ENCODE measurements at regions not wholly inside any gene's neighbourhood (a gene's known extent, or its start where the extent isn't known, plus 50 kb on each side); places are given as distances from the start of the nearest gene placed in this dataset.

DNA sequence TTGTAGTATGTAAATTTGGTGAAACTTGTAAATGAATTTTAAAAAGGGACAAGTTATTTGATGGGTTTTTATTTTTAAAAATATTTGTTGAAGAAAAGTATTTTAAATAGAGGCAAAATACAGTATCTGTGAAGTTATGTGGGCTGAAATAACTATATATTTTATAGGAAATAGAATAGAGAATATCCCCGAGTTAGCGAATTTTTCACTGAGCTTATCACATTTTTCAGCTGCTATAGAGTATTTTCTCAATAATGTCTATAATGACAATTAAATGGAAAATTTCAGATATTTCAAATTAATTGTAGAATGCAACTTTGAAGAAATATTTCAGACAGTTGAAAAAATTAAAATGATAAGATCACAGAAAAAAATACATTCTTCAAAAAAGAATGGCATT, 166.4 kb upstream of the TP63 start:
- no peaks in the 10 kb centered on the region for H3K9me3 Mint-ChIP-seq
- H3K4me3 Mint-ChIP-seq: no peak overlapping the region
- no peaks in the 10 kb centered on the region for H3K4me1 Mint-ChIP-seq (ENCODE audit: low read depth)
- no peak overlapping the region for H3K27ac Mint-ChIP-seq
- no peaks in the 10 kb centered on the region for H3K36me3 Mint-ChIP-seq (ENCODE audit: low read depth)
- H3K27me3 Mint-ChIP-seq (ENCODE audit: low read depth): no peaks in the 10 kb centered on the region

DNA sequence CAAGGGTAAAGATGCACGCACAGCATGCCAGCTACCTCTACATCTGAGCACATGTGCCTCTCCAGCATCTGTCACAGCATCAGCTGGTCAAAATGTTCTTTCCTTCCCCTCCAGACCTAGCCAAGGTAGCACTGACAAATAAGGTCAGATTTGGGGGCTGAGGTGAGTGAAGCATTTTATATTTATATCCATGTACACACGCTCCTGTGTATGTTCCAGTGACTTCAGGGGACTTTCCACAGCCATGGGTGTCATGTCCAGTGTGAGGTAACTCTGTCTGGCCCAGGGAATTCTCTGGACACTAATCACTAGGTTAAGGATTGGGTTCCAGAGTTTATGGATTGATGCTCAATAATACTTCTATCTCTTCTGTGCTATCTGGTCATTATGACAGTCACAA, 165.2 kb upstream of the TP63 start:
- Mint-ChIP-seq H3K36me3 (ENCODE audit: low read depth) (no peaks in the 10 kb centered on the region), H3K27me3 (ENCODE audit: low read depth) (no peaks in the 10 kb centered on the region), H3K4me3 (no peak overlapping the region), H3K4me1 (ENCODE audit: low read depth) (no peaks in the 10 kb centered on the region), H3K9me3 (no peaks in the 10 kb centered on the region), H3K27ac (no peak overlapping the region)

DNA sequence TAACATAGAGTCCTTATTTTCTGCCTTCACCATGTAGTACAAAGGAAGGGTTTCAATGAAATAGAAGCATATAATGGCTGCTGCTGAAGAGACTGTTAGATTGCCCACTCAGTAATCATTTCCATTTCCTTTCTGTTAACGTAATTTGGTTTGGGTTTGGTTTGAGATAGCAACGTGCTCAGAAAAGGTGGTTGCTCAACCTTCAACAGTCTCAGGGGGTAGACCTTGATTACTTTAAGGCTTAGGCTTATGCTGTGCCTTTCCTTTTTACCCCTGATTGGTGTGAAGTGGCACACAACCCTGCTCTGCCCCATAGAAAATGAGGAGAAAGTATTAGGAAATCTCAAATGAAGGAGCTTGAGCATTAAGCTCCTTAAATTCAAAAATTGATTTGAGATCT, 163.7 kb upstream of the TP63 start:
- no peak overlapping the region for H3K27ac Mint-ChIP-seq
- no peaks in the 10 kb centered on the region for H3K4me1 Mint-ChIP-seq (ENCODE audit: low read depth)
- H3K4me3 Mint-ChIP-seq: no peak overlapping the region
- H3K36me3 Mint-ChIP-seq (ENCODE audit: low read depth): no peaks in the 10 kb centered on the region
- no peaks in the 10 kb centered on the region for H3K9me3 Mint-ChIP-seq
- no peaks in the 10 kb centered on the region for H3K27me3 Mint-ChIP-seq (ENCODE audit: low read depth)

DNA sequence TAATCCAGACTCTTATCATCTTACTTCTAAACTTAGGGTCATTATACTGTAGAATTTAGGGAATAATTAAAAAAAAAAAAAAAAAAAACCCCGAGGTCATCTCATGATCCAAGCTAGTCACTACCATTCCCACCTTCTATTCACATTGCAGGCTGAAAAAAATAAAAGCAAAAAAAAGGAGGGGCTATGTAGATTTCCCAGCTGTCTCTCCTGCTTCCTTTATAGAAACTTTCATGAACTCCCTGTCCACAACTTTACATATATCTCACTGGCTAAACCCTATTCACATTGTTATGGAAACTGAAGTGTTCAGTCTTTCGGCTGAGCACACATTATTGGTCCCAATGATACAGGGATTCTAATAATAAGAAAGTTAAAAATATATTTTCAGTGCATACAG, 156.2 kb upstream of the TP63 start:
- no peaks in the 10 kb centered on the region for H3K36me3 Mint-ChIP-seq (ENCODE audit: low read depth)
- H3K4me3 Mint-ChIP-seq: no peak overlapping the region
- no peaks in the 10 kb centered on the region for H3K4me1 Mint-ChIP-seq (ENCODE audit: low read depth)
- H3K9me3 Mint-ChIP-seq: peaks cover 2% of the 10 kb centered on the region
- H3K27ac Mint-ChIP-seq: no peak overlapping the region
- H3K27me3 Mint-ChIP-seq (ENCODE audit: low read depth): no peaks in the 10 kb centered on the region

DNA sequence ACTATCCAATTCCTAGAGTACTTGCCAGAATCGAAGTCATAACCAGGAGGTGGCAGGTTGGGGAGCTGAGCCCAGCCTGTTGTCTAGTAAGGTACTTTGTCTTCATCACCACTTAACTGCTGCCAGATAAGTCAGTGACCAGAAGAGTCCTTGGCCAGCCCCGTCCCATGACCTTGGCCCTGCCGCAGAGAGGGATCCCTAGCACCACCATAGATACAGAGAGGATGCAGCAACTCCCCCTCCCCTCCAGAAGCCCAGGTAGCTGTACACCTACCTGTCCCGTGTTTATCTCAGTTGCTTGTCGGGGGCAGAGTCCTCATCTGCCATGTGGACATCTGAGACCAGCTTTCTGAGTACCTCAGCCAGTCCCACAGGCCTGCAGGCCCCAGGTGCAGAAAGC, 153.6 kb upstream of the TP63 start:
- no peak overlapping the region for H3K27ac Mint-ChIP-seq
- H3K27me3 Mint-ChIP-seq (ENCODE audit: low read depth): no peaks in the 10 kb centered on the region
- no peaks in the 10 kb centered on the region for H3K36me3 Mint-ChIP-seq (ENCODE audit: low read depth)

DNA sequence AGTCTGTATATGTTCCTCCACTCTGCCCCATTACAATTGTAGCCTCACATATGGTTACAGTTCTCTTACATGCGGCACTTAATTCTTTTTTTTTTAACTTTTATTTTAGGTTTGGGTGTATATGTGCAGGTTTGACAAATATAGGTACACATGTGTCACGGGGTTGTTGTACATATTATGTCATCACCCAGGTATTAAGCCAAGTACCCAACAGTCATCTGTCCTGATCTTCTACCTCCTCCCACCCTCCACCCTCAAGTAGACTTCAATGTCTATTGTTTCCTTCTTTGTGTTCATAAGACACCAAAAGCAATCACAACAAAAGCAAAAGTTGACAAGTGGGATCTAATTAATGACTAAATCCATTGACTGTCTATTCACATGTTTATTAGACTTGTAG, 144.6 kb upstream of the TP63 start:
- H3K27ac Mint-ChIP-seq: no peak overlapping the region
- no peaks in the 10 kb centered on the region for H3K27me3 Mint-ChIP-seq (ENCODE audit: low read depth)
- H3K36me3 Mint-ChIP-seq (ENCODE audit: low read depth): no peaks in the 10 kb centered on the region
- peaks cover 4% of the 10 kb centered on the region for H3K9me3 Mint-ChIP-seq
- no peak overlapping the region for H3K4me3 Mint-ChIP-seq
- H3K4me1 Mint-ChIP-seq (ENCODE audit: low read depth): no peaks in the 10 kb centered on the region

More for the DNA sequence above, 153.6 kb upstream of the TP63 start:
- H3K4me3 Mint-ChIP-seq: no peak overlapping the region
- H3K9me3 Mint-ChIP-seq: peaks cover 7% of the 10 kb centered on the region
- H3K4me1 Mint-ChIP-seq (ENCODE audit: low read depth): no peaks in the 10 kb centered on the region

DNA sequence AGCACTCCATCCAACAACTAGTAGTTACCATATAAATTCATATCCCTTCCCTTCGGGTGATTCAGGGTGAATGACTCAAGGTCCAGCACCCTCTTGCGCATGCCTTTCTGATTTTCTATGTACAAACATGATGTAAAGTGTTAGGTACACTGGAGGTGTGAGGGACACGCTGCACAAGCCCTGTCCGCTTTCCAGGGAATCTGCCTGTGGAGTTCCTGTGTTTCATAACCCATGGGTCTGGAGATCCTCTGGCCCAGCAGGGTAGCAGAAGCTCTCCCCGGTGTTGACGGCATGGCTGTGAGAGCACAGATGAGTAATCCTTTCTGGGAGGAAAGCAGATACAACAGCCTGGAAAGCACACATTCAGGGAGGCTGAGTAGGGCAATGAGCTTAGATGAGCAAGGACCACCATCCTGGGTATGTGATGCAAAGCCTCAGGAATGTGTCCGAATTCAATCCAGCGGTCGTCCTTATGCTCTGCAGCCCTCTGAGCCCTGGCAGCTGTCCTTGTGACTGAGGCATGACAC, 142.9 kb upstream of the TP63 start:
- Mint-ChIP-seq H3K9me3 (peaks cover 8% of the 10 kb centered on the region), H3K27ac (no peak overlapping the region)

DNA sequence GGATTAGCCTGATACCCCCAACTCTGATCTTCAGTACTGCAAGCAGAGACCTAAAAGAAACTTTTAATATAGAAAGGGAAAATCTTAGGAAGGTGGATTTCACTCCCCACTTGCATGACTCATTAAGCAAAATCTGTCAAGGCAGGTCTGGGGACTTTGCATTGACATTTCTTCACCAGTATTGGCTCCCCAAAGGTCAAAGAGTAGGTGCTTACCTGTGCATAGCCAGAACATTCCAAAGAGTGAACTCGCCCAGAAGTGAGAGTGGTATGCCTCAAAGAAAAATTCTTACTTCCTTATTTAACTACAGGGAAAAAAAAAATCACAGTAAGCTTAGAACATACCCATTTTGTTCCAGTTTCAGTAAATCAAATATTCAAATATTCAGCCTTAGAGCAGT, 140.9 kb upstream of the TP63 start:
- no peak overlapping the region for H3K27ac Mint-ChIP-seq
- no peak overlapping the region for H3K4me3 Mint-ChIP-seq
- no peaks in the 10 kb centered on the region for H3K27me3 Mint-ChIP-seq (ENCODE audit: low read depth)
- H3K4me1 Mint-ChIP-seq (ENCODE audit: low read depth): no peaks in the 10 kb centered on the region
- H3K36me3 Mint-ChIP-seq (ENCODE audit: low read depth): no peaks in the 10 kb centered on the region
- peaks cover 13% of the 10 kb centered on the region for H3K9me3 Mint-ChIP-seq

More for the DNA sequence above, 142.9 kb upstream of the TP63 start:
- H3K4me3 Mint-ChIP-seq: no peak overlapping the region
- no peaks in the 10 kb centered on the region for H3K27me3 Mint-ChIP-seq (ENCODE audit: low read depth)
- H3K4me1 Mint-ChIP-seq (ENCODE audit: low read depth): no peaks in the 10 kb centered on the region
- no peaks in the 10 kb centered on the region for H3K36me3 Mint-ChIP-seq (ENCODE audit: low read depth)

DNA sequence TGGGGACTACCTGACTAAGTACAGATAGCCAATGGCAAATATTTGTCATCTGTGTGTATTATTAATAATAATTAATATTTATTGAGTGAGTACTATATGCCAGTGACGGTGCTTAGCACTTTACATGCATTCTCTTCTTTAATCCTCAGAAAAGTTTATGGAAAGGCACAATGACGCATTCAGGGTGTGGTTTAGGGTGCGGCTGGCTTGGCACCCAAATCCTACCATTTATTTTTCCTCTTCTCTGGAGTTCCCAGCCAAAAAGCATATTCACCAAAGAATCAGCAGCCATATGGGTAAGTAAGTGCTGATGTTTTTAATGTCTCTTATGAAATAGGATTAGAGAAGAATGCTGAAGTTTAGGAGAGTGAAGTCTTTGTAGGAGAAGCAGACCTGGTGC, 140.4 kb upstream of the TP63 start:
- H3K27ac Mint-ChIP-seq: no peak overlapping the region
- no peaks in the 10 kb centered on the region for H3K4me1 Mint-ChIP-seq (ENCODE audit: low read depth)
- H3K4me3 Mint-ChIP-seq: no peak overlapping the region
- no peaks in the 10 kb centered on the region for H3K36me3 Mint-ChIP-seq (ENCODE audit: low read depth)
- peaks cover 13% of the 10 kb centered on the region for H3K9me3 Mint-ChIP-seq
- no peaks in the 10 kb centered on the region for H3K27me3 Mint-ChIP-seq (ENCODE audit: low read depth)

DNA sequence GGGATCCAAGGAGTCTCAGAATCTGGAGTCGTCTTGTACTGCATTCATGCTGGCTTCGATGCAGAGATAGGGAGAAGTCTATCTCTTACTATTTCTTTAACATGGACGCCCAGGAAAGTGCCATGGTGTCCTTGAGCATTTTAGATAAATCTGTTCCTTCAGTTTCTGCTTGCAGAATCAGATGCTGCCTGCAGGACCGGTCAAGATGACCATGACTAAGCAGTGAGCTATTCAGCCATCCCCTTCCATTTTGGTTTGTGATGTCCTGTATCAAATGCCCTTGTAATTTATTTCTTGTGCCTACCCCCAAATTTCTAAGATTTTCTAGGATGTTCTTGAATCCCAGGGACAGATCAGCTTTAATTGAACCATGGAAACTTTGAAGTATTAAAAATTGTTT, 139.4 kb upstream of the TP63 start:
- Mint-ChIP-seq H3K27me3 (ENCODE audit: low read depth) (no peaks in the 10 kb centered on the region), H3K27ac (no peak overlapping the region), H3K4me3 (no peak overlapping the region), H3K4me1 (ENCODE audit: low read depth) (no peaks in the 10 kb centered on the region), H3K9me3 (peaks cover 13% of the 10 kb centered on the region), H3K36me3 (ENCODE audit: low read depth) (no peaks in the 10 kb centered on the region)

DNA sequence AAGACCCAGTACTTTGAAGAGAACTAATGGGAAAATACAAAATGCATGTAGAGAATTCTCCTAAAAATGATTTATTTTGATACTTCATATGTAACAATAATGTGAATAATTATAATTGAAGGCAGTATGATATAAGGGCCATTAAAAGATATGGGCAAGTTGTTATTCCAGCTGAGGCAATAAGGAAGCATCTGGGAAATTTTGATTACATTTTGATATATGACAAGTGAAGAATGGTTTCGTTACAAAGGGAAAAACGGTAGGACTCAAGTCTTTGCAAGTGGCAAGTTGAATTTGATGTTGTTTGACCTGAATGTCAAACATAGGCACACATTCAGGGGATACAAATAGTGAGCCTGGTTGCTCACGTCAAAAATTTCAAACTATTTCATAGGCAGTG, 137.9 kb upstream of the TP63 start:
- peaks cover 13% of the 10 kb centered on the region for H3K9me3 Mint-ChIP-seq
- no peaks in the 10 kb centered on the region for H3K36me3 Mint-ChIP-seq (ENCODE audit: low read depth)
- no peaks in the 10 kb centered on the region for H3K27me3 Mint-ChIP-seq (ENCODE audit: low read depth)
- no peak overlapping the region for H3K4me3 Mint-ChIP-seq
- H3K27ac Mint-ChIP-seq: no peak overlapping the region
- H3K4me1 Mint-ChIP-seq (ENCODE audit: low read depth): no peaks in the 10 kb centered on the region

DNA sequence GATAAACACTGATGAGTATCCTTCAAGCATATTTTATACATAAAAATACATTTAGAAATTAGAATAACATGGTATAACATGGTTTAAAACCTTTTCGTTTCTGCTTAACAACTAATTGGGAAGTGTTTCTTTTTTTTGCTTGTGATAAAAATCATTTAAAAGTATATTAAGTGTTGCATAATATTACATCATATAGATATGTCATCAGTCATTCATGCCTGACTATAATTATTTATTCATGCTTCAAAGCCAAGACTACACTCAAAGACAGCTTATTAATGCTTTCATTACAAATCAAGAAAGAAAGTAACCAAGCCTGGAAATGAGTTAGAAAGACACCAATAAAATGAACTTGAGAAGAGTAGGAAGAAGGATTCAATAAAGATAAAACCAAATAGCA, 136.6 kb upstream of the TP63 start:
- Mint-ChIP-seq H3K4me1 (ENCODE audit: low read depth) (no peaks in the 10 kb centered on the region), H3K4me3 (no peak overlapping the region), H3K27me3 (ENCODE audit: low read depth) (no peaks in the 10 kb centered on the region), H3K9me3 (peaks cover 13% of the 10 kb centered on the region), H3K27ac (no peak overlapping the region), H3K36me3 (ENCODE audit: low read depth) (no peaks in the 10 kb centered on the region)

DNA sequence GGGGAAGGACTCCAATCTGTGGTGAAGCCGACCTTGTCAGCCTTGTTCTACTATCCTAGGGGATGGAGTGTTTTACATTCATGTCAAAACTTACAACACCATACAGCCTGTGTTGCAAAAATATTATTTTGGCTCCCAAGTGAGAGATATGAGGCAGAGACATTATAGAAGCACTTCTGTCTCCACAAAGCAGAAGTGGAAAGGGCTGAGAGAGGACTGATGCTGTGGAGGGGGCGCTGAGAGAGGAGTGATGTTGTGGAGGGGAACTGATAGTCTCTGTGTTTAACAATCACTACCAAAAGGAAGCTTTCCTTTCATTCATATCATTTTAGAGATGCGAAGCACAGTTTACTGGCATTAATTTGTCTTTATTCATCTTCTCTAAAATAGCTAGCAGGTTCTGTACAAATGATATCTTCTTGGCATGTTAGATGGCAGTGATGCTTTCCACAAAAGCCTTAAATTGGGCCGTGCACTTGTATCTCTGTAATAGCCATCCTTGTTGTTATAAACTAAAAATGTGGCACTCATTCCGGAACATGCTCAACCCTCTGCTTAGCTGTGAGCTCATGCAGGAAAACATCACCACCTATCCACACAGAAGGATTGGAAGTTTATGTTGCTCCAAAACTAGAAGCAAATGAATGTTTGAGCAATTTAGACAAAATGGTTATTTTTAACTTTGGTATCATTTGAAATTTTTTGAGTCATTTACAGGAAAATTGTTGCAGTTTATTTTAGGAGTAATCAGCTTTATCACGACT, 134.6 kb upstream of the TP63 start:
- H3K4me3 Mint-ChIP-seq: no peak overlapping the region
- no peaks in the 10 kb centered on the region for H3K27me3 Mint-ChIP-seq (ENCODE audit: low read depth)
- H3K9me3 Mint-ChIP-seq: peaks cover 19% of the 10 kb centered on the region
- no peak overlapping the region for H3K27ac Mint-ChIP-seq
- peaks cover 2% of the 10 kb centered on the region for H3K4me1 Mint-ChIP-seq (ENCODE audit: low read depth)
- H3K36me3 Mint-ChIP-seq (ENCODE audit: low read depth): peaks cover 4% of the 10 kb centered on the region

DNA sequence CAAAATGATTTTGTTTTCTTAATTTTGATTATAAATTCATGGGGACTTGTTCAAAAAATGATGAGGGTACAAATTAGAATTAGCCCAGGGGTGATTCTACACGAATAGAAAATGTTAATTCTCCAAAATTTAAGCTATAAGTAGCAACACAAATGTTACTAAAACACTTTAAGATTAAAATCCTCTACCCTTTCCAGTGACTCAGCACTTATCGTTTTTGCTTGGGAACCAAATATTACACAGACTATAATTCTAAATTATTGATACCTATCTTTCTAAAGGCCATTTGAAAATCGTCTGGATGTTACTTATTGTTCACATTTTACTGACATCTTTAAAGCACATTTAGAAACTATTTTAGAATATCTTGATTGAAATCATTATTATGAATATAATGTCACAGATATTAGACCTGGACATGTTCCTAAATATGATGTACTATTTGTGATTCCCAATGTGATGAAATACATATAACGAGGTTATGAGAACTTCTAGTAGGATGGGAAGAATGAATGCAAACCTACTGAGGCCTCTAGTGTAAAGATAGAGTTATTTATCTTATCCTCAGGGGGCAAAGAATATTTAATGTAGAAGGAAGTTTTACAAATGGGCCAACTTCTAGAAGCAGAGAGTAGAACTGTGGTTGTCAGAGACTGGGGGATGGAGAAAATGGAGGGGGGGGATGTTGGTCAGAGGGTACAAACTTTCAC, 132.0 kb upstream of the TP63 start:
- H3K36me3 Mint-ChIP-seq (ENCODE audit: low read depth): peaks cover 4% of the 10 kb centered on the region
- H3K27ac Mint-ChIP-seq: no peak overlapping the region
- H3K27me3 Mint-ChIP-seq (ENCODE audit: low read depth): no peaks in the 10 kb centered on the region
- H3K4me1 Mint-ChIP-seq (ENCODE audit: low read depth): peaks cover 6% of the 10 kb centered on the region
- H3K9me3 Mint-ChIP-seq: peaks cover 6% of the 10 kb centered on the region
- no peak overlapping the region for H3K4me3 Mint-ChIP-seq

DNA sequence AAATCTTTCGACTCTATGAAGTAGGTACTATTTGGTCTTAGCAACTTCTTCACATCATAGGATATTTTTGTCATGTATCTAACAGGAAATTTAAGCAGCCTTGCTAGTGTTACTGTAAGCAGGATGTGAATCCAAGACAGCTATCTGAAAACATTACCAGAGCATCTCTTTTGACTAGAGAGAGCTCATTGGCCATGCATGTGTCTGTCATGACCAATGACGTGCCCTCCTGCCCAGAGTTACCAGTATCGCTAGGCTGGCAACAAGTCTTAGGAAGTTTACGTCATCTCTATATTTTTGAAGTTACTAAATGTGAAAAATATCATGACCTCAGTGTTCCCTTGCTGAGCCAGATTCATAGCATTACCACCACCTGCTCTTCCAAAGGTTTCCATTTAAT, 130.9 kb upstream of the TP63 start:
- H3K36me3 Mint-ChIP-seq (ENCODE audit: low read depth): peaks cover 4% of the 10 kb centered on the region

More for the DNA sequence above, 130.9 kb upstream of the TP63 start:
- Mint-ChIP-seq H3K27me3 (ENCODE audit: low read depth) (no peaks in the 10 kb centered on the region), H3K9me3 (peaks cover 6% of the 10 kb centered on the region), H3K4me1 (ENCODE audit: low read depth) (peaks cover 6% of the 10 kb centered on the region), H3K4me3 (no peak overlapping the region), H3K27ac (no peak overlapping the region)

Data from T-helper 1 cell treated with Interleukin-12 subunit alpha and Interleukin-12 subunit beta and Interleukin-4 antibody, amounts not matched to agents 30 μg/mL and 1 μg/mL, for 36 hours (primary cell).